Activated T-cell treated with anti-CD3 and anti-CD28 coated beads for 24 hours (primary cell): ENCODE measurements at regions not wholly inside any gene's neighbourhood (a gene's known extent, or its start where the extent isn't known, plus 50 kb on each side); places are given as distances from the start of the nearest gene placed in this dataset.

Experiments
- DNase-seq: peaks from one replicate; pipeline ENCODE4 v3.0.0-alpha.2; 2020; ENCODE audit warnings: low read depth

GRCh38 chr6:21965016-21965415, 331.8 kb downstream of the PRL start:
- no peak for DNase-seq

DNA sequence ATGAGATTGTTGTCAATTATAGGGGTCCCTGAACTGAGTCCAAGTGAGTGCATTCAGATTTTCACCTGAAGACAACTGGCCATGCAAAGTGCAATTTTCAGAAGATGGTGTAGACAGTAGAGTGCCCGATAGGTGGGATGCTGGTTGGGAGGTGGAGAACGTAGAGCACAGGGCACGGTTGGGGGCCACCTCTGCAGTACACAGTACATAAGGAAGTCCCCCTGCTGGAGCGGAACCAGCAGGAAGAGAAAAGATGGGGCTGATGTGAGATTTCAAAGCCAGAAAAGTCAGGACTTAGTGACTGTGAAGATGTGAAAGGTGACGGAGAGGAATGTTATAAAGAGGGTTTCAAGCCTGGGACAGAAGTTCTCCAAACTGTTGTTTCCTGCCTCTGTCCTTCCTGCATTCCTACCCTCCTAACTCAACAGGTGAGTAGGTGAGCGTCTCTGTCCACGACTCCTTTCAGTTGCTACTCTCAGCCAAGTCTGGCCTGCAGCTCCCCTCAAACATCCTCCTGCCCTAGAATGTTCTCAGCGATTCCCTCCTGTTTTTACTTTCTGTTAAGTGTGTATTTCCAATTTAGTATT, 330.8 kb downstream of the PRL start:
- no peak for DNase-seq

DNA sequence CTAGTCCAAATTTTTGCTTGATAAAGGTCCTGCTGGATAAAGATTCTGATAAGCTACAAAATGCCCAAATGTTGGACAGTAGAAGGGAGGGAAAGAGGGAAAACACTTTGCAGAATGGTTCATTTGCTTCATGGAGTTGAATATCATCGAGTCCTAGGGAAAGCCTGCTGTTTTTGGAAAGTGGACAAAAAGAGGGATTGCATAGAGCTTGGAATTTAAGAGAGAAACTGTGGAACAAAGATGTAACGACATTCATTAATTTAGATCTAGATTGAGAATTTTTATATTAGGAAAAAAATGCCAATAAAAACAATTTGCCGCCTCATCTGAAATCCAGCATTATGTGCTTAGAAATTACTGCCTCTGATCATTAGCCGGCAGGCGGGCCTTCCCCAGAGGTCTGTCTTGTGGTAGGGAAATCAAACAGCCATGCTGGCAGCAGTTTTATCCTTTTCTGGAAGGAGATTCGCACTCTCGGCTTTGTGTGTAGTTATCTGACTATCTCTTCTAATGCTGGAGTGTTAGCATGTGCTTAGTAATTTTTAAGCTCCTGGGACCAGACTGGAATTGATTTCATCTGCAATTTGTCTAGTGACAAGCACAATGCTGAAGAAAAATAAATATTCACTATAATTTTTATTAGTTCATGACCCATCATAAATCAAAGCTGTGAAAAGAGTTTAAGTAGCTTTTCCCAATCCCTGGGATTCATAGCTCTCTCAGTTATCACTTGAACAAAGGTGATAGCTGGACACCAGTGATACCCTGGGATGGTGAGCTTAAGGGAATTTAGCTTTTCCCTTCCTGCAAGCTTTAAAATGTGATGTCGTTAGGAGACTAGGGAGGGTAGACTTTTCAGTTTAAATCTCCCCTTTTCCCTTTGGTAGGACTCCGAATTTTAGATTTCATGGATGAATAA, 329.5 kb downstream of the PRL start:
- DNase-seq = no peak

DNA sequence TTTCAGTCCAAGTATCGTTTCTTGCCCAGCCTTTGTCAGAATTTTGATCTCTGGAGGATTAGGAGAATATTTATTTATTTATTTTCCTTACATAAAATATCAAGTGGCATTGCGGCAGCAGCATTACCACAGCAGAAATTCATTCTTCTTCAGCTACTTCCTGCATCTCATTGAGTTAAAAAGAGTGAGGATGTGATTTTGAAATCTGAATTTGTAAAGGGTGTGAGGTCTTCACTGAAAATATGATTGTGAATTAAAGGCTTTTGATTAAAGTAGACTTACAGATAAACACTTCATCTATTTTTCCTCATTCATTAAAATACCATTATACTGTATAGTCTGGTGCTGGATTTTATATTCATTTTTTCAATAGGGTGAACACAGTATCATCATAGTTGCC, 328.4 kb downstream of the PRL start:
- no peak for DNase-seq

DNA sequence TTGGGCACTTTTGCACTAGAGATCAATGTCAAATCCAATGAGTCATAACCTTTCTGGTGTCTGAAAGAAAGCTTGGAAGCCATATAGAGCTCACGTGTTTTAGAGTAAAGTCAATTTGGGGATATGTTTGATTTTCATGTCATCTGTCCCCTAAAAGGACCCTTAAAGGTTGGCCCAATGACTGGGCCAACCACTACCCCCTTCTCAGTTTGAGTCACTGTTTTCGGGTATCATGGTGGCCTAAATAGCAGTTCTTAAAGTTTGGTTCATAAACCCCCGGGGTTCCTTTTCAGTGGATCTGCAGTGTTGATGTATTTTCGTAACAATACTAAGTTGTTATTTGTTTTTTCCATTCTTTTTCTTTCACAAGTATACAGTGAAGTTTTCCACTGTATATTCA, 327.6 kb downstream of the PRL start:
- no peak for DNase-seq

- no peak for DNase-seq
Observed at GRCh38 chr6:21970569-21971300, 326.1 kb downstream of the PRL start.

GRCh38 chr6:21971541-21971940, 325.3 kb downstream of the PRL start:
- DNase-seq = no peak

DNA sequence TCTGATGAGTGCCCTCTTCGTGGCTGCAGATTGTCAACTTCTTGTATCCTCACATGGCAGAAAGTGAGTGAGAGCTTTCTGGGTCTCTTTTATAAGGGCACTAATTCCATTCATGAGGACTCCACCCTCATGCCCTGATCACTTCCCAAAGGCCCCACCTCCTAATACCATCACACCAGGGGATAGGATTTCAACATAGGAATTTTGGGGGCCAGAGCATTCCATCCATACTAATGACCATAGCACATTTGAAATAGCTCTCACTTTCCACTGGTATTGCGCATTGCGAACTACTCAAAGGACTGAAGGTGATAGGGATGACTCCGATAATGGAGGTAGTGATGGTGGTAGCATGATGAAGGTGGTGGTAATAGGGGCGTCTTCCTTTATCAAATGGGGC, 324.3 kb downstream of the PRL start:
- no peak for DNase-seq

DNA sequence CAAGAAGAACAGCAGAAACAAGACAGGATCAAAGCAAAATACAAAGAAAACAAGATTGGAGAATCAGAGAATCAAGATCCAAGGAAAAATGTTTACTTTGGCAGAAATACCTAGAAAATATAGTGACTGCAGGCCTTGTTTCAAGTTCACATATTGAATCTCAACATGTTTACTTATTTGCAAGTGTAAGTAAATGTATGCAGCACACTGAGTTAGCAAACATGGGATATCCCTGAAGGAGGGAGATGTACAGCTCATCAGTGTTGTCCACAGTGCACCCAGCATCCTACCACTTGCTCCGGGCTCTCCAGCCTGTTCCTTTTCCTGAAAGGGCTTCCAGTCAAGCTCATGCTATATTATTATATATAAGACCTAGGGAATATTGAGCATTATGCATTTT, 319.5 kb downstream of the PRL start:
- DNase-seq = no peak

GRCh38 chr6:21981235-21981833, 315.5 kb downstream of the PRL start:
- DNase-seq = no peak

GRCh38 chr6:21984135-21984534, 312.7 kb downstream of the PRL start:
- no peak for DNase-seq

DNA sequence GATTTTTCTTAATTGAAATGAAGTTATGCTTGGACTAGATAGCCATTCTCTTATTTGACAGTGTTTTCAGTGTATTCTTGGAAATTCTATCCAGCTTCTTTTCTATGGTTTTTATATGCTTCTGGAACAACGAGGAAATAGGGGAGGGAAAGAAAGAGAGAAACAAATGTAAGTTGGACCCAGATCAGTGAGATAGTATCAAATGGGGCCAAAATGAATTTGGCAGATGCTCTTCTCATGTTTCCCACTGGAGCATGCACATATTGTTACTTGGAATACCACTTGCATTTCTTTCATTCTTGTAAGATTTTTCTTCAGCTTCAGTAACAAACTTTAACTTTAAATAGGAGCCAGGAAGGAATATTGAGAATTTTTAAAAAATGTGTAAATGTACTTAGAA, 312.3 kb downstream of the PRL start:
- DNase-seq = no peak

DNA sequence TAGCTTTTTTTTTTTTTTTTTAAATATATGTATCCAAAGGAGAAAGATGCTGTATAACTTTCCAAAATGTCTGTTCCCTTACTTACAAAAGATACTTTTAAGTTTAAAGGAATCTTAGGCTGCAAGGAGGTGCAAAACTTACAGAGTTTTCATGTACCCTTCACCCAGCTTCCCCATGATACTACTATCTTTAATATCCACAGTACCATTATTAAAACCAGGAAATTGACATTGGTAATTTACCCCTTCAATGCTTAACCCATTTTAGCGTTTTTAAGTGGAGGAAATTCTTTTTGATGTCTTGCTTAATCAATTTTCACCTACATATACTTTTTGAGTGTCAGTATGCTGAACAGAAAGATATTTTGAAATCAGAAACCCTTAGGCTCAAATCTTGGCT, 310.9 kb downstream of the PRL start:
- DNase-seq = no peak

GRCh38 chr6:21986703-21987102, 310.1 kb downstream of the PRL start:
- DNase-seq = no peak

DNA sequence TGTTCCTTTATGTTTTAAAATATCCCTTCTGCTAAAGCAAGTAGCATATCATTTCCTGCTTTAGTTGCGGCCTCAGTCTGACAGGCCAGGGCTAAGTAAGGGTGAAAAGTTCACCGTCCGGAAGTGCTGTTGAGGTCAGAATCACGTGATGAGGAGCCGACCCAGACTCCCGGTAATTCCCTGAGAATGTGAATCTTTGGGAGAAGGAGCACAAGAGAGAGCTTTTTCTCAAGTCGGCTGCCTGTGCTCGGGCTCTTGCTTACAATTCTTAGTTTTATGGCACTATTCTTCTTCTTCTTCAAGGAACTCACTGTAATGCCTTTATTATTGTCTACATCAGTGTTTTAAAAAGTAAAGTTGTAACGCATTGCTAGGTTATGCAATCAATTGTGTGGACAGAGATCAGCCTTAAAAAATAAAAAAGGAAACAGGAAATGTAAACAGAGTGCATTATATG, 309.3 kb downstream of the PRL start:
- no peak for DNase-seq

DNA sequence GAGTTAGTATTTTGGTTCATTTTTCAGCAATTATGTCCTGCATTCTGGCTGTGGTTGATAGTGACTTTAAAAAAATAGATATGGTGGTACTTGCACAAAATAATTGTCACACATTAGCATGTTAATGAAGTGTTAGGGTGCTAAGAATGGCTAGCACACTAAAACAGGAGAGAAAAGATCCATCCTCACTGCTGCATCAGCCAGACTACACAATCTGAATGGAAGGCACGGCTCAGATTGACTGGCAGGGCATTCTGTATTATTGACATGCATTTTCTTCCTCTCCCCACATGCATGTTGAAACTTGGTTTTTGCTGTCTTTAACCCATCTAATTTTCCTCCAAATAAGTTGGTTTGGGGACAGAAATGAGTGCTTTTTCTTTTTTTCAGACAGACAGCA, 306.3 kb downstream of the PRL start:
- no peak for DNase-seq

- DNase-seq = no peak
Observed at GRCh38 chr6:21992178-21992967, 304.5 kb downstream of the PRL start.

DNA sequence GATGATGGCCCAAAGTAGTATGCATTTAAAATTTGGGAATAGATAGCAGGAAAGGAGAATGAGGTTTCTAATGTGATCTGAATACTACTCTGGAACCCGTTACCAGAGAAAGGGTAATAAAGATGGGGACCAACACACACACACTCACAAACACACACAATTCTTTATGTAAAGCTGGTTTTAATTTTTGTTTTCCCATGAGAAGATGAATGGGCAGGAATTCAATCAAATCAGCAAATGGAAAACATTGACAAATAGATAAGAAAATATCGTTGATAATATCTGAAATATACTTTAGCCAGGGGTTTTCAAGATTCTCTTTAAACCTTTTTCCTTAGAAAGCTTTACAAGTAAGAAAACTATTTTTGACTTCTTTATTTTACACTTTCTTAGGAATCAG, 303.0 kb downstream of the PRL start:
- no peak for DNase-seq

DNA sequence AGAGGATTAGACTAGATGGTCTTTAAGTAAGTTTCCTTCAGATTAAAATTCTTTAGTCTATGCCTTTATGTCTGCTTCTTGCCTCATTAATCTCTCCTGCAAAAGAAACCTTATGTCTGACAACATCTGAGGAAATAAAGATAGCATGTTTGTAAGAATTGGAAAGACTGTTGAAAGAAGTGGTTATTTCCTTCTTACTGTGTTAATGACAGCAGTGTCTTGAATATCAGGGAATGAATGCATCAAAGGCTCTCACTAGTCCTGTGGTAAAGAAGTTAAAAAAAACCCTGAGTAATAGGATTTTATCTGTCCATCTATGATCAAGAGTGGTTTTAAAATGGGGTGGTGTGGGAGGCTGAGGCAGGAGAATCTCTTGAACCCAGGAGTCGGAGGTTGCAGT, 302.0 kb downstream of the PRL start:
- no peak for DNase-seq

DNA sequence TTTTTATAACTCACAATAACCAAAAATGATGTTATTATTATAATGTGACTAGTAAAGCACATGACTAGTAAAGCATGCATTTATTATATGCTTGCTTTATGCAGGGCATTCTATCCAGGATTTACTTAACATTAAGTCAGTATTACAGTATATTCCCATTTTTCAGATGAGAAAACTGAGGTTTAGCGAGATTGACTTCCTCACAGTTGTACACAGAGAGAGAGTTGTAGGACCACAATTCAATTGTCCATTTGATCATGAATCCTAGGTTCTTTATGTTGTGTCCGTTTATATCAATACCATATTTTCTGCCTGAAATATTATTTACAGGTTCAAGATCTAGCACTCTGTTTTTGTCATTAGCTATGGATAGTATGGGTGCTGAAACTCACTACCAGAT, 301.5 kb downstream of the PRL start:
- no peak for DNase-seq

- DNase-seq = no peak
Observed at GRCh38 chr6:21996425-21997118, 300.3 kb downstream of the PRL start.
